ENCODE measurements at regions not wholly inside any gene's neighbourhood (a gene's known extent, or its start where the extent isn't known, plus 50 kb on each side); places are given as distances from the start of the nearest gene placed in this dataset.

DNA sequence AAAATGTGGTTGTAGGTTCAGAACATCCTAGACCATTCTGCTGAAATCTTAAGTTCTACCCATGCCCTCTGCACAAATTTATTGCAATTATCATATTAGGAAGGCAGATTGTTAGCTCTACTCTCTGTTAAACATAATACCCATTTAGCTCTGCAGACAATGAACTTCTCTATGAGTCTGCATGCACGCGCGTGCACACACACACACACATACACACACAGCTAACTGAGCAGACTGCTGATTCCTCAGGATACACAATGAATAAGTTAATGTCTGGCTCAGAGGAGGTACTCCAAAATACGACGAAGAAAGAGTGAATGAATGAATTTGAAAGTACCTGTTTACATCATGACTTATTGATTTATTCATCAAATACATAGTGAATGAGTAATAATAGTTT lies 276.2 kb upstream of the SORCS1 start:
- TF ChIP-seq SP1 (IDR thresholded peaks at IDR 0.05) (no peak), ELF4 (IDR thresholded peaks at IDR 0.05) (no peak), ARNT (IDR thresholded peaks at IDR 0.05) (no peak), FOXM1 (IDR thresholded peaks at IDR 0.05; ENCODE audit: borderline replicate concordance) (no peak)

All from HEK293T (cell line).